Frontal cortex (tissue), 3 donors: ENCODE measurements at regions not wholly inside any gene's neighbourhood (a gene's known extent, or its start where the extent isn't known, plus 50 kb on each side); places are given as distances from the start of the nearest gene placed in this dataset.

Experiments
- DNase-seq, 2 donors: peaks; one replicate each; pipeline ENCODE4 v3.0.0; 2012; ENCODE audit warnings: low spot score in 2 of 2
- FAIRE-seq: peaks from 2 replicates; lab custom pipeline; 2012; peaks lifted over from hg19 to GRCh38; lab: Jason Lieb, UNC
- donor health status: control.
- donor health status: control.
- donor health status: control.

- FAIRE-seq: no peak
- no peak for DNase-seq
These were observed 1003.6 kb downstream of the FAT4 start for GRCh38 chr4:126318376-126318775.

GRCh38 chr4:126328914-126329313, 1014.2 kb downstream of the FAT4 start:
- DNase-seq (no peak), FAIRE-seq (no peak)

- FAIRE-seq: no peak
- no peak for DNase-seq
These were observed 1023.8 kb downstream of the FAT4 start for GRCh38 chr4:126338548-126338947.

- no peak for DNase-seq
- no peak for FAIRE-seq
These were observed 1027.2 kb downstream of the FAT4 start for GRCh38 chr4:126341927-126342326.

GRCh38 chr4:126344472-126344871, 1029.7 kb downstream of the FAT4 start:
- no peak for DNase-seq
- FAIRE-seq: no peak

GRCh38 chr4:126346654-126347053, 1031.9 kb downstream of the FAT4 start:
- DNase-seq (no peak), FAIRE-seq (no peak)

DNA sequence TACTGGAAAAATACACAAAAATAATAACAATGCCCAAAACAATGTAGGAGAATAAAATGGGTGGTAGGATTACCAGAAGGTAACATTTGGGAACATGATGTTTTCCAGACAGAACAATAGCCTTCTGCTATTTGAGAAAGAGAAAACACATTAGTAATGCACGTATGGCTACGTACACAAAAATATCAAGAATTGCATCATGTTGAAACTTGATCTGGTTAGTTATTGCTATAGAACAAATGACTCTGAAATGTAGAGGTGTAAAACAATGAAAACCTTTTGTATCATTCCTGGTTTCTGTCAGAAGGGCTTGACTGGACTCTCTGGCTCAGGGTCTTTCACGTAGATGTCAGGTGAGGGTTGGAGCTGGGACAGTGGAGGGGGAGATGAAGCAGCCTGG, 1040.0 kb downstream of the FAT4 start:
- FAIRE-seq: no peak
- no peak for DNase-seq

GRCh38 chr4:126358041-126358440, 1043.3 kb downstream of the FAT4 start:
- FAIRE-seq: no peak
- DNase-seq: no peak

DNA sequence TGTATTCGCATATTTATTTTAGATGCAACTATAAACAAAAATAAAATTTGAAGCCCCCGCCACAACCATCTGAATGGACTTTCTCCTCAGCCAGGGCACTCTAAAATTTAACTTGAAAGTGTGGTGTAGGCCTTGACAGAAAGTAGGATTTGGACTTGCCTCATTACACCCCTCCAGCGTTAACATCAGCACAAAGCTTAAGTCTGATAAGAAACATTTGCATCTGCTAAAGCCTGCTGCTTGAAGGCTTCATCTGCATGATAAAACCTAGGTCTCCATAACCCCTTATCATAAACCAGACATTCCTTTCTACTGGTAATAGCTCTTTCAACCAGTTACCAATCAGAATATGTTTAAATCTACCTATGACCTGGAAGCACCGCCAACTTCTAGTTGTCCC, 1046.5 kb downstream of the FAT4 start:
- FAIRE-seq: no peak
- no peak for DNase-seq

DNA sequence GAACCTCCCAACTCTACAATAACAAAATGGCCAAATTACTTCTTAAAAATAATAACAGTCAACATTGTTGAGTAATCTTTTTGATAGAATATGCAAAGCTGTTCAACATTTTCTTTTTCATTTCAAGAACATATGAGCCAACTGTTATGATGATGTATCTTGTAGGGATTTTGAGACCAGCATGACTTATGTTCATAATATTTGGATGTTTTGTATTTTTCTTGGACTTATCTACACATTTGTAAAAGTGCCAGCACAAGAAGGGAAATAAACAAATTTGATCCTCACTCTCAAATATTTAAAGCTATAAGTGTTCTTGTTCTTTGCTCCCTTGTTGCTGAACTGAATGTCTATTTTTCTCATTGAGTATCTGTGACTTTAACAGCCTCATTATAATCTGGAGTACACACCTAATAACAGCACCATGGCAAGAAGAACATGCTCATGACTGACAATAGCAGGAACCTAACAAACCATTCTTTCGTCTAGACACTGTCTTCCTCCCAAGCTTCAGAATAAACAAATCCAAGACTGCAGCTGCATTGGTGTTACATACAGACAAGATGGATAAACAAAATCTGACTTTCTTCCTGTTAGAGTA, 1049.7 kb downstream of the FAT4 start:
- no peak for FAIRE-seq

GRCh38 chr4:126369076-126369475, 1054.3 kb downstream of the FAT4 start:
- FAIRE-seq: no peak
- DNase-seq: no peak

More for the DNA sequence above, 1049.7 kb downstream of the FAT4 start:
- no peak for DNase-seq

DNA sequence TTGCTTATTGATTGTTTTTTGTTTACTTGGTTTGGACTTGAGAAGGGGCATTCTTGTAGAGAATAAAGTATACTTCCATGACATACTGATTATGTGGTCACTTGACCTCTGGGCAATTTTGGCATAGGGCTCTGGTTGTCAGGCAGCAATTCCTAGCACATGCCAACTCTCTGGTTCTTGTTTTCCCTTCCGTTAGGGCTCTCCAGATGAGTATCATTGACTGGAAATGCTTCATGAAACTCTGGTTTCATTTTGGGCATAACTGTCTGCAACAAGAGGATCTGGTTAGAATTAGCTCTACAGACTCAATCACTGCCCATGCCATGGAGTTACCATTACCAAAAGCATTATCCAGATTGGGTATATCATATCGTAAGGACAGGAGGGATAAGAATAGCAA, 1057.9 kb downstream of the FAT4 start:
- FAIRE-seq: no peak
- no peak for DNase-seq

- DNase-seq: no peak
- FAIRE-seq: no peak
These were observed 1060.8 kb downstream of the FAT4 start for GRCh38 chr4:126375462-126376054.

- FAIRE-seq: no peak
- DNase-seq: no peak
These were observed 1071.2 kb downstream of the FAT4 start for GRCh38 chr4:126385954-126386353.

DNA sequence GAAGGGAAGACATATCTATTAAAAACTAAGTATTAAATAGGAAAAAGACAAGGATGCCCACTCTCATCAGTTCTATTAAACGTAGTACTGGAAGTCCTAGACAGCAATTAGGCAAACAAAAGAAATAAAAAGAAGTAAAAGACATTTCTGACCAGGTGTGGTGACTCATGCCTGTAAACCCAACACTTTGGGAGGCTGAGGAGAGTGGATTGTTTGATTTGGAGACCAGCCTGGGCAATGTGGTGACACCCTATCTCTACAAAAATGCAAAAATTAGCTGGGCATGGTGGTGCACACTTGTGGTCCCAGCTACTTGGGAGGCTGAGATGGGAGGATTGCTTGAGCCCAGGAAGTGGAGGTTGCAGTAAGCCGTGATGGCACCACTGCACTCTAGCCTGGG, 1071.8 kb downstream of the FAT4 start:
- no peak for DNase-seq
- FAIRE-seq: no peak

- FAIRE-seq: no peak
- no peak for DNase-seq
These were observed 1080.9 kb downstream of the FAT4 start for GRCh38 chr4:126395664-126396063.

DNA sequence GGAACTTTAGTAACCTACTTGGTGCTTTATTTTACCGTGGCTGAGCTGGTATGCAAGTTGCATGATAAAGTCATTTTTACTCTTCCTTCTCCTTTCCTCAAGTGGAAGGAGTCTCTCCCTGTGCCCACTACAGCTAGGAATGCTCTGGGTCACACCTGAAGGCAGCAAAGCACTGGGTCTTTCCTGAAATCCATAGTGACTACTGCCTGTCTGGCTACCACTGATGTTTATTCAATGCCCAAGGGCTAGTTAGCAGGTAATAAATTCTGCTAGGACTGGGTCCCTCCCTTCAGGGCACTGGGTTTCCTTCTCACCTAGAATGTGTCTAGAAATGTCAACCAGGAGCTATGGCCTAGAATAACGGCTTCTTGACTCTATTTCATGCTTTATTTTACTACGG, 1081.4 kb downstream of the FAT4 start:
- DNase-seq: no peak
- no peak for FAIRE-seq

GRCh38 chr4:126396703-126397102, 1081.9 kb downstream of the FAT4 start:
- DNase-seq (no peak), FAIRE-seq (no peak)

DNA sequence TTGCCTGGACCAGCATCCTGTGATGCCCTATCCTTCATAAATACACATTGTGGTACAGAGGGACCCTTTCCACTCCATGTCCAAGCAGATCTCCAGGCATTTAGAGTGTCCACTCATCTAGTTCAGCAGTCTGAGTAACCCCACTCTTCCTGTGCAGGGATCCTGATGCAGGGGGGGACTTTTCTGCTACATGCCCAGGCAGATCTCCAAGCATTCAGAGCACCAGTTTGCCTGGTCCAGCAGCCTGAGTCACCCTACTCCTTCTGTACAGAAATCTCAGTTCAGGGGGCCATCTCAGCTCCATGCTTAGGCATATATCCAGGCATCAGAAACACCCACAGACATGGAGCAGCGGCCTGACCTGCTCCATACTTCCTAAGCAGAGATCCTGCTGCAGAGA, 1089.8 kb downstream of the FAT4 start:
- no peak for FAIRE-seq
- DNase-seq: no peak

GRCh38 chr4:126405369-126405982, 1090.7 kb downstream of the FAT4 start:
- FAIRE-seq (no peak), DNase-seq (no peak)

DNA sequence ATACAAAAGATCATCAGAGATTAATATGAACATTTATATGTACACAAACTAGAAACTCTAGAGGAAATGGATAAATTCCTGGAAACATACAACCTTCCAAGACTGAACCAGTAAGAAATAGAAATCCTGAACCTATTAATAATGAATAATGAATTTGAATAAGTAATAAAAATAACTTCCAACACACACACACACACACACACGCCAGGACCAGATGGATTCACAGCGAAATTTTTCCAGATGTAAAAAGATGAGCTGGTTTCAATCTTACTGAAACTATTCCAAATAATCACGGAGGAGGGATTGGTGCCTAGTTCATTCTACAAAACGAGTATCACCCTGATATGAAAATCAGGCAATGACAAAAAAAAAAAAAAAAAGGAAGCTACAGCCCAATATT, 1095.0 kb downstream of the FAT4 start:
- FAIRE-seq (no peak), DNase-seq (no peak)

GRCh38 chr4:126411047-126411446, 1096.3 kb downstream of the FAT4 start:
- no peak for FAIRE-seq

More at GRCh38 chr4:126411047-126411446, 1096.3 kb downstream of the FAT4 start:
- DNase-seq: no peak
